ENCODE measurements at regions not wholly inside any gene's neighbourhood (a gene's known extent, or its start where the extent isn't known, plus 50 kb on each side); places are given as distances from the start of the nearest gene placed in this dataset.
A peak's percentile ranks its signal among the peaks of the same experiment; 100 is the strongest.

DNA sequence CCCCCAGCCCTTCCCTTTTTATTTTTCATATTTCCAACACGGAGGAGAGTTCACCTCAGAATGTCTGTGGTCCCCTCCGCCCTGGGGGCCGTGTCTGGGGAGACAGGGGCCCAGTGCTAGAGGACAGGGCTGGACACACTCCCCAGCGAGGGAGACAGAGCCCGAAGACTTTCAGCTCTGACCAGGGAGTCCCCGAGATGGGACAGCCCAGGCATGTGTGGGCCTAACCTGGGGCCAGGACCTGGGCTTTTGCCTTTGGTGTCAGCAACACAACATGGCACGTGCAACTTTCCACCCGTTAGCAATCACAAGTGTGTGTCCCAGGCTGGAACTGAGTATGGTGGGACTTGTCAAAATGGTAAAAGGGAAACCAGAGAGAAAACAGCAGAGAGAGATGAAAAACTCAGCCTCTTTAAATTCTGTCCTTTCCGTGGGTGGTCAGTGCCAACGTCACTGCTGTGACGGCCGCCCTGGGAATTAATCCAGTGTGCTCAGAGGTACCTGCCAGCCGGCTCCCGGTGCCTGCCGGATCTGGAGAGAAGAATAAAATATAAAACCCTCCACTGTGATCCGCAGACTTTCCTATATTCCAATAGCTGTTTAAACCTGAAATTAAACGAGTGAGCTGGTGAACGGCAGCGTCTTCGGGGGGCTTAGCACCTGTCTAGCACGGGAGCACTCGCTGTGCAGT, 245.8 kb downstream of the EIPR1 start:
- Histone ChIP-seq H3K9ac (ENCODE audit: low read length) (no peak overlapping the region), H3K27ac (ENCODE audit: low read depth, low read length, poor library complexity, severe bottlenecking) (no peak overlapping the region), H3K4me2 (ENCODE audit: low read length) (no peak overlapping the region), H3F3A (ENCODE audit: insufficient read depth, low read length) (no peaks in the 10 kb centered on the region), H3K4me3 (ENCODE audit: low read depth, low read length, poor library complexity, severe bottlenecking) (no peak overlapping the region), H3K79me2 (ENCODE audit: insufficient read depth, low read length) (no peaks in the 10 kb centered on the region), H3K4me1 (ENCODE audit: insufficient read depth, low read length, severe bottlenecking) (peaks cover 43% of the 10 kb centered on the region), H3K36me3 (ENCODE audit: insufficient read depth, low read length) (peaks cover 9% of the 10 kb centered on the region), H2AFZ (ENCODE audit: low read length) (no peak overlapping the region), H3K9me3 (ENCODE audit: low read length) (no peaks in the 10 kb centered on the region), H3K27me3 (ENCODE audit: insufficient read depth, low read length) (no peaks in the 10 kb centered on the region), H4K20me1 (ENCODE audit: insufficient read depth, low read length) (no peaks in the 10 kb centered on the region), H3K9me2 (ENCODE audit: low read depth, low read length) (no peaks in the 10 kb centered on the region)
- TF ChIP-seq, protein P1, sequence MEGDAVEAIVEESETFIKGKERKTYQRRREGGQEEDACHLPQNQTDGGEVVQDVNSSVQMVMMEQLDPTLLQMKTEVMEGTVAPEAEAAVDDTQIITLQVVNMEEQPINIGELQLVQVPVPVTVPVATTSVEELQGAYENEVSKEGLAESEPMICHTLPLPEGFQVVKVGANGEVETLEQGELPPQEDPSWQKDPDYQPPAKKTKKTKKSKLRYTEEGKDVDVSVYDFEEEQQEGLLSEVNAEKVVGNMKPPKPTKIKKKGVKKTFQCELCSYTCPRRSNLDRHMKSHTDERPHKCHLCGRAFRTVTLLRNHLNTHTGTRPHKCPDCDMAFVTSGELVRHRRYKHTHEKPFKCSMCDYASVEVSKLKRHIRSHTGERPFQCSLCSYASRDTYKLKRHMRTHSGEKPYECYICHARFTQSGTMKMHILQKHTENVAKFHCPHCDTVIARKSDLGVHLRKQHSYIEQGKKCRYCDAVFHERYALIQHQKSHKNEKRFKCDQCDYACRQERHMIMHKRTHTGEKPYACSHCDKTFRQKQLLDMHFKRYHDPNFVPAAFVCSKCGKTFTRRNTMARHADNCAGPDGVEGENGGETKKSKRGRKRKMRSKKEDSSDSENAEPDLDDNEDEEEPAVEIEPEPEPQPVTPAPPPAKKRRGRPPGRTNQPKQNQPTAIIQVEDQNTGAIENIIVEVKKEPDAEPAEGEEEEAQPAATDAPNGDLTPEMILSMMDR (IDR thresholded peaks at IDR 0.05; ENCODE audit: low read length): no peak
- TF ChIP-seq EZH2 (IDR thresholded peaks at IDR 0.05; ENCODE audit: borderline replicate concordance, low read length): no peak

GRCh38 chr2:3130889-3131635, 246.6 kb downstream of the EIPR1 start:
- Histone ChIP-seq H3K36me3 (ENCODE audit: insufficient read depth, low read length) (peaks cover 7% of the 10 kb centered on the region), H3K9me2 (ENCODE audit: low read depth, low read length) (no peaks in the 10 kb centered on the region), H3K27me3 (ENCODE audit: insufficient read depth, low read length) (no peaks in the 10 kb centered on the region), H3K79me2 (ENCODE audit: insufficient read depth, low read length) (no peaks in the 10 kb centered on the region), H4K20me1 (ENCODE audit: insufficient read depth, low read length) (no peaks in the 10 kb centered on the region), H3K9ac (ENCODE audit: low read length) (no peak overlapping the region), H3K4me3 (ENCODE audit: low read depth, low read length, poor library complexity, severe bottlenecking) (no peak overlapping the region), H3F3A (ENCODE audit: insufficient read depth, low read length) (no peaks in the 10 kb centered on the region), H3K9me3 (ENCODE audit: low read length) (no peaks in the 10 kb centered on the region), H2AFZ (ENCODE audit: low read length) (no peak overlapping the region), H3K27ac (ENCODE audit: low read depth, low read length, poor library complexity, severe bottlenecking) (no peak overlapping the region), H3K4me2 (ENCODE audit: low read length) (no peak overlapping the region), H3K4me1 (ENCODE audit: insufficient read depth, low read length, severe bottlenecking) (peaks cover 47% of the 10 kb centered on the region)
- no peak for TF ChIP-seq EZH2 (IDR thresholded peaks at IDR 0.05; ENCODE audit: borderline replicate concordance, low read length)
- TF ChIP-seq, protein P1 (IDR thresholded peaks at IDR 0.05; ENCODE audit: low read length): no peak

DNA sequence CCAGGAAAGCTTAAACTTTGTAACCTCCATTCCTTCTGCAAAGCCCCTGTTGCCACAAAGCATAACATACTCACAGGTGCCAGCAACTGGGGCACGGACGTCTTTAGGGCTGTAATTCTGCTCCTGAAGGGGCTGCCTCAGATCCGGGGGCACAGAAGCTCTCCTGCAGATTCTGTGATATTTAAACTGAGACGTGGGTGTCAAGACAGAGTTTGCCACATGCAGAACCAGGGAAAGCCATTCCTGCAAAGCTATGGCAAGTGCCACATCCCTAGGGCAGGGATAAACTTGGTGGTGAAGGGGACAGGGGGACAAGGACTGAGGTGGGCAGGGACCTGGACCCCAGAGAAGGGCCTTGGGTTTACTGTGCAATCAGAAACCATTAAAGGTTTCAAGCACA, 247.2 kb downstream of the EIPR1 start:
- Histone ChIP-seq H2AFZ (ENCODE audit: low read length) (no peak overlapping the region), H3K27ac (ENCODE audit: low read depth, low read length, poor library complexity, severe bottlenecking) (peak overlapping the region; percentile 47), H3K4me3 (ENCODE audit: low read depth, low read length, poor library complexity, severe bottlenecking) (no peak overlapping the region), H4K20me1 (ENCODE audit: insufficient read depth, low read length) (no peaks in the 10 kb centered on the region), H3K79me2 (ENCODE audit: insufficient read depth, low read length) (no peaks in the 10 kb centered on the region), H3K27me3 (ENCODE audit: insufficient read depth, low read length) (no peaks in the 10 kb centered on the region), H3K4me1 (ENCODE audit: insufficient read depth, low read length, severe bottlenecking) (peaks cover 47% of the 10 kb centered on the region), H3K9ac (ENCODE audit: low read length) (no peak overlapping the region; the same call in 1 of the 2 replicates), H3F3A (ENCODE audit: insufficient read depth, low read length) (no peaks in the 10 kb centered on the region), H3K4me2 (ENCODE audit: low read length) (peak overlapping the region; percentile 34; the same call in 1 of the 2 replicates), H3K9me3 (ENCODE audit: low read length) (no peaks in the 10 kb centered on the region), H3K36me3 (ENCODE audit: insufficient read depth, low read length) (peaks cover under 1% of the 10 kb centered on the region; the same call in 1 of the 2 replicates), H3K9me2 (ENCODE audit: low read depth, low read length) (no peaks in the 10 kb centered on the region)
- TF ChIP-seq, protein P1 (IDR thresholded peaks at IDR 0.05; ENCODE audit: low read length): no peak
- no peak for TF ChIP-seq EZH2 (IDR thresholded peaks at IDR 0.05; ENCODE audit: borderline replicate concordance, low read length)
